Body of pancreas (tissue), 4 donors: ENCODE measurements at regions not wholly inside any gene's neighbourhood (a gene's known extent, or its start where the extent isn't known, plus 50 kb on each side); places are given as distances from the start of the nearest gene placed in this dataset.

Experiments
- CTCF ChIP-seq, 7 experiments: fragments of 450-650 bp in 4 of 7; fragments of 200-600 bp in 3 of 7; sonication (generic) in 3 of 7; IDR thresholded peaks; one replicate each; pipeline ENCODE4 v1.5.1; 2016 to 2019; ENCODE audit warnings: antibody characterized with exemption in 7 of 7
- POLR2A ChIP-seq, 3 donors: fragments of 450-650 bp; IDR thresholded peaks; one replicate each; pipeline ENCODE4 v1.6.1; 2016; ENCODE audit warnings: antibody characterized with exemption in 3 of 3, mild to moderate bottlenecking in 2 of 3

GRCh38 chr4:158042591-158043030 lies 130.2 kb downstream of the GASK1B start:
- TF ChIP-seq POLR2A (IDR thresholded peaks at IDR 0.05) (no peak), CTCF (IDR thresholded peaks at IDR 0.05) (no peak)
